ENCODE measurements at regions not wholly inside any gene's neighbourhood (a gene's known extent, or its start where the extent isn't known, plus 50 kb on each side); places are given as distances from the start of the nearest gene placed in this dataset.

DNA sequence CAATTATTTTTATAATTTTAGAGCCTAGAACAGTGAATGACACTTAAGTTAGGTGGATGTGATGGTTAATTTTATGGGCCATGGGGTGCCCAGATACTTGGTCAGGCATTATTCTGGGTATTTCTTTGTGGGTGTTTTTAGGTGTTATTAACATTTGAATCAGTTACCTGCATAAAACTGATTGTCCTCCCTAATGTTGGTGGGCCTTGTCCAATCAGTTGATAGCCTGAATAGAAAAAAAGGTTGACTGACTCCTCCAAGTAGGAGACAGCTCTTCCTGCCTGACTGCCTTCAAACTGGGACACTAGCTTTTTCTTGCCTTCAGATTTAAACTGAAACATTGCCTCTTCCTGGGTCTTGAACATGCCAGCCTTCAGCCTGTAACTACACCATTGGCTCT is 312.9 kb upstream of the FIGN start:
- TF ChIP-seq, protein P1, sequence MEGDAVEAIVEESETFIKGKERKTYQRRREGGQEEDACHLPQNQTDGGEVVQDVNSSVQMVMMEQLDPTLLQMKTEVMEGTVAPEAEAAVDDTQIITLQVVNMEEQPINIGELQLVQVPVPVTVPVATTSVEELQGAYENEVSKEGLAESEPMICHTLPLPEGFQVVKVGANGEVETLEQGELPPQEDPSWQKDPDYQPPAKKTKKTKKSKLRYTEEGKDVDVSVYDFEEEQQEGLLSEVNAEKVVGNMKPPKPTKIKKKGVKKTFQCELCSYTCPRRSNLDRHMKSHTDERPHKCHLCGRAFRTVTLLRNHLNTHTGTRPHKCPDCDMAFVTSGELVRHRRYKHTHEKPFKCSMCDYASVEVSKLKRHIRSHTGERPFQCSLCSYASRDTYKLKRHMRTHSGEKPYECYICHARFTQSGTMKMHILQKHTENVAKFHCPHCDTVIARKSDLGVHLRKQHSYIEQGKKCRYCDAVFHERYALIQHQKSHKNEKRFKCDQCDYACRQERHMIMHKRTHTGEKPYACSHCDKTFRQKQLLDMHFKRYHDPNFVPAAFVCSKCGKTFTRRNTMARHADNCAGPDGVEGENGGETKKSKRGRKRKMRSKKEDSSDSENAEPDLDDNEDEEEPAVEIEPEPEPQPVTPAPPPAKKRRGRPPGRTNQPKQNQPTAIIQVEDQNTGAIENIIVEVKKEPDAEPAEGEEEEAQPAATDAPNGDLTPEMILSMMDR (IDR thresholded peaks at IDR 0.05; ENCODE audit: insufficient read depth in 1 of 2, low read depth in 1 of 2, low read length in 1 of 2, severe bottlenecking in 1 of 2, unreplicated experiment in 1 of 2), result no peak
- no peaks in the 10 kb centered on the region for H3K9me3 ChIP-seq
- no peak overlapping the region for H3K4me3 ChIP-seq (ENCODE audit: low read depth, low read length)
- no peaks in the 10 kb centered on the region for H3K36me3 ChIP-seq (ENCODE audit: control insufficient read depth, insufficient read depth, low read length)
- no TSS peak for BruUV-seq (replicated peaks)
- Mint-ChIP-seq H3K4me1 (ENCODE audit: low read depth, unreplicated experiment) (no peaks in the 10 kb centered on the region), H3K27me3 (ENCODE audit: insufficient read depth, unreplicated experiment) (peaks cover 2% of the 10 kb centered on the region), H3K36me3 (ENCODE audit: insufficient read depth, unreplicated experiment) (no peaks in the 10 kb centered on the region), H3K27ac (ENCODE audit: unreplicated experiment) (no peak overlapping the region), H3K4me3 (ENCODE audit: unreplicated experiment) (no peak overlapping the region), H3K9me3 (ENCODE audit: unreplicated experiment) (no peaks in the 10 kb centered on the region)
- H3K4me1 ChIP-seq, result no peaks in the 10 kb centered on the region
- intact Hi-C loops (cut with micrococcal nuclease; ENCODE audit: unreplicated experiment), result no loop called here
- DNase-seq, result no peak
- ChIA-PET CTCF (no interaction called here), POLR2A (no interaction called here)
- no peaks in the 10 kb centered on the region for H3K27me3 ChIP-seq (replicated peaks; ENCODE audit: control insufficient read depth, insufficient read depth, low read length)

DNA sequence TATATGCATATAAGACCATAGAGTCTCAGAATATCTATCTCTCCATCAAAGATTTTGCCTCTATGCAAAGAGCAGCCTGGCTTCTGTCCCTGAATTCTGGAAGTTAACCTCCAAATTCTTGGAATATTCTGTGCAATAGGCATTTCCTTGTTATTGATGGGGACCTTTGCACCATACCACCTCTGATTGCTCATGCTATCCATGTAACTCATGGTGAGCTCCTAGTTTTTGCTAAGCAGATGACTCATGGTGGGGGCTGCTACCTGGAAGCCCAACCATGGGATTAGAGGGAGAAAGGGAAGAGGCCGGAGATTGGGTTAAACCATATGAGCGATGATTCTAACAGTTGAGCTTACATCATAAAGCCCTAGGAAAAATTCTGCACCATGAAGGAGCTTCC is 310.2 kb upstream of the FIGN start:
- no peaks in the 10 kb centered on the region for H3K36me3 Mint-ChIP-seq (ENCODE audit: insufficient read depth, unreplicated experiment)
- no peak for DNase-seq
- ChIA-PET POLR2A (no interaction called here), CTCF (no interaction called here)
- no peak overlapping the region for H3K4me3 Mint-ChIP-seq (ENCODE audit: unreplicated experiment)
- no peaks in the 10 kb centered on the region for H3K9me3 Mint-ChIP-seq (ENCODE audit: unreplicated experiment)
- Histone ChIP-seq H3K4me1 (no peaks in the 10 kb centered on the region), H3K36me3 (ENCODE audit: control insufficient read depth, insufficient read depth, low read length) (no peaks in the 10 kb centered on the region), H3K9me3 (no peaks in the 10 kb centered on the region), H3K27me3 (replicated peaks; ENCODE audit: control insufficient read depth, insufficient read depth, low read length) (no peaks in the 10 kb centered on the region), H3K4me3 (ENCODE audit: low read depth, low read length) (no peak overlapping the region)
- H3K4me1 Mint-ChIP-seq (ENCODE audit: low read depth, unreplicated experiment), result no peaks in the 10 kb centered on the region
- intact Hi-C loops (cut with micrococcal nuclease; ENCODE audit: unreplicated experiment), result no loop called here
- no peaks in the 10 kb centered on the region for H3K27me3 Mint-ChIP-seq (ENCODE audit: insufficient read depth, unreplicated experiment)
- BruUV-seq (replicated peaks), result no TSS peak
- H3K27ac Mint-ChIP-seq (ENCODE audit: unreplicated experiment), result no peak overlapping the region
- TF ChIP-seq, protein P1 (IDR thresholded peaks at IDR 0.05; ENCODE audit: insufficient read depth in 1 of 2, low read depth in 1 of 2, low read length in 1 of 2, severe bottlenecking in 1 of 2, unreplicated experiment in 1 of 2), result no peak

DNA sequence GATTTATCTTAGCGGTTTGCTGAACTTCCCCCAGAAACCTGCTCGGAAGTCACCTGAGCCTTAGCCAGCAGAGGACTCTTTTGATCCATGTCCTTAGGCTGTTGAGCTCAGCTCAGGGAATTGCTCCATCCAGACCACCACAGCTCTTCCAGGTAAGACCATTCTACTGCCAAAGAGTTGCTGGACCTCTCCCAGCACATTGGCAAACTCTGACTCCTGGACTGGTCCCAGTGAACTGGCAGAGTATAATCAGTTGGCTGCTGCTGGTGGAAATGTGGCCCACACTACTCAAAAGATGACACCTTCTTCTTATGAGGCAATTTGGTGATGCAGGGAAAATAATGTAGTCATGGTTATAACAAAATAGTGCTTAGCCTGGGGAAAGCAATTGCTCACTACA is 308.8 kb upstream of the FIGN start:
- no peak overlapping the region for H3K4me3 ChIP-seq (ENCODE audit: low read depth, low read length)
- ChIA-PET POLR2A (no interaction called here), CTCF (no interaction called here)
- Mint-ChIP-seq H3K27ac (ENCODE audit: unreplicated experiment) (no peak overlapping the region), H3K9me3 (ENCODE audit: unreplicated experiment) (peaks cover 9% of the 10 kb centered on the region), H3K4me3 (ENCODE audit: unreplicated experiment) (no peak overlapping the region), H3K36me3 (ENCODE audit: insufficient read depth, unreplicated experiment) (no peaks in the 10 kb centered on the region), H3K4me1 (ENCODE audit: low read depth, unreplicated experiment) (no peaks in the 10 kb centered on the region), H3K27me3 (ENCODE audit: insufficient read depth, unreplicated experiment) (no peaks in the 10 kb centered on the region)
- no peak for DNase-seq
- H3K9me3 ChIP-seq, result 0 out of 2 replicates have a peak, but pooled peaks cover 4% of the 10 kb centered on the region
- intact Hi-C loops (cut with micrococcal nuclease; ENCODE audit: unreplicated experiment), result no loop called here
- TF ChIP-seq, protein P1 (IDR thresholded peaks at IDR 0.05; ENCODE audit: insufficient read depth in 1 of 2, low read depth in 1 of 2, low read length in 1 of 2, severe bottlenecking in 1 of 2, unreplicated experiment in 1 of 2), result no peak
- BruUV-seq (replicated peaks), result no TSS peak
- no peaks in the 10 kb centered on the region for H3K27me3 ChIP-seq (replicated peaks; ENCODE audit: control insufficient read depth, insufficient read depth, low read length)
- no peaks in the 10 kb centered on the region for H3K36me3 ChIP-seq (ENCODE audit: control insufficient read depth, insufficient read depth, low read length)
- H3K4me1 ChIP-seq, result no peaks in the 10 kb centered on the region

Data from Caco-2 (cell line).